GM23338 (cell line): ENCODE measurements at regions not wholly inside any gene's neighbourhood (a gene's known extent, or its start where the extent isn't known, plus 50 kb on each side); places are given as distances from the start of the nearest gene placed in this dataset.

ENCODE experiments used
- ATAC-seq: fragments of 200-7000 bp; cut with Tn5 transposase; 3 replicates; pipeline ENCODE4 v1.9.1; 2020
- DNase-seq: peaks from one replicate; pipeline ENCODE4 v3.0.0-alpha.2; 2015; ENCODE audit warnings: low spot score
- H2AFZ ChIP-seq: fragments of 200-600 bp; sonication (generic); 2 replicates; pipeline ENCODE4 v1.8.0; 2016; ENCODE audit warnings: antibody characterized with exemption, mild to moderate bottlenecking, moderate library complexity
- H3F3A ChIP-seq: fragments of 200-600 bp; sonication (generic); replicated peaks from 2 replicates; pipeline ENCODE4 v1.8.0; 2017; ENCODE audit warnings: antibody characterized with exemption, mixed run types, low read depth
- H3K27ac ChIP-seq: fragments of 200-600 bp; sonication (generic); 2 replicates; pipeline ENCODE4 v1.6.1; 2016; ENCODE audit warnings: low read depth
- H3K27me3 ChIP-seq: fragments of 200-600 bp; sonication (generic); 2 replicates; pipeline ENCODE4 v1.8.0; 2016; ENCODE audit warnings: mild to moderate bottlenecking, mixed run types, moderate library complexity; ENCODE audit not compliant: insufficient read depth
- H3K36me3 ChIP-seq: fragments of 200-600 bp; sonication (generic); 2 replicates; pipeline ENCODE4 v1.8.0; 2016; ENCODE audit warnings: mild to moderate bottlenecking; ENCODE audit not compliant: insufficient read depth
- H3K4me1 ChIP-seq: fragments of 200-600 bp; sonication (generic); 2 replicates; pipeline ENCODE4 v1.8.0; 2016; ENCODE audit warnings: mild to moderate bottlenecking, moderate library complexity; ENCODE audit not compliant: insufficient read depth
- H3K4me2 ChIP-seq: fragments of 200-600 bp; sonication (generic); 2 replicates; pipeline ENCODE4 v1.7.1; 2017; ENCODE audit warnings: mixed run types
- H3K4me3 ChIP-seq: fragments of 200-600 bp; sonication (generic); 2 replicates; pipeline ENCODE4 v1.6.1; 2016; ENCODE audit warnings: mixed run types
- H3K79me2 ChIP-seq: fragments of 200-600 bp; sonication (generic); replicated peaks from 2 replicates; pipeline ENCODE4 v1.8.0; 2017; ENCODE audit warnings: mild to moderate bottlenecking; ENCODE audit not compliant: insufficient read depth
- H3K9me2 ChIP-seq: fragments of 200-600 bp; sonication (generic); 2 replicates; pipeline ENCODE4 v1.8.0; 2017; ENCODE audit not compliant: insufficient read depth
- H4K20me1 ChIP-seq: fragments of 200-600 bp; sonication (generic); replicated peaks from 2 replicates; pipeline ENCODE4 v1.8.0; 2017; ENCODE audit warnings: mild to moderate bottlenecking; ENCODE audit not compliant: insufficient read depth
- H3K27ac Mint-ChIP-seq: 2 replicates; pipeline ENCODE4 v1.8.0; 2020; ENCODE audit warnings: inconsistent platforms, mild to moderate bottlenecking, moderate library complexity, mixed read lengths
- H3K27me3 Mint-ChIP-seq: 3 replicates; pipeline ENCODE4 v1.8.0; 2022; ENCODE audit warnings: low read depth, mild to moderate bottlenecking, moderate library complexity, mixed read lengths, inconsistent platforms; ENCODE audit not compliant: insufficient read depth, poor library complexity
- H3K36me3 Mint-ChIP-seq: 3 replicates; pipeline ENCODE4 v1.8.0; 2021; ENCODE audit warnings: low read depth, mild to moderate bottlenecking, inconsistent platforms, moderate library complexity, mixed read lengths
- H3K4me1 Mint-ChIP-seq: 3 replicates; pipeline ENCODE4 v1.8.0; 2020; ENCODE audit warnings: mild to moderate bottlenecking, inconsistent platforms, mixed read lengths
- H3K4me3 Mint-ChIP-seq: 3 replicates; pipeline ENCODE4 v1.8.0; 2021; ENCODE audit warnings: moderate library complexity, mild to moderate bottlenecking, inconsistent platforms, mixed read lengths
- H3K9me3 Mint-ChIP-seq: 3 replicates; pipeline ENCODE4 v1.8.0; 2020; ENCODE audit warnings: moderate library complexity, mild to moderate bottlenecking, inconsistent platforms, mixed read lengths
- CREB1 ChIP-seq: fragments of 250-450 bp; sonication (Bioruptor Pico); IDR thresholded peaks from 2 replicates; pipeline ENCODE4 v1.5.0; 2020; ENCODE audit warnings: low read depth, mild to moderate bottlenecking, moderate library complexity
- EZH2 ChIP-seq: fragments of 200-600 bp; sonication (generic); IDR thresholded peaks from one replicate; pipeline ENCODE4 v1.8.0; 2017; ENCODE audit warnings: antibody characterized with exemption, mild to moderate bottlenecking, low read depth; ENCODE audit not compliant: unreplicated experiment
- EZH2phosphoT487 ChIP-seq: fragments of 200-600 bp; sonication (generic); IDR thresholded peaks from one replicate; pipeline ENCODE4 v1.8.1; 2018; ENCODE audit warnings: antibody characterized with exemption; ENCODE audit not compliant: unreplicated experiment
- JUNB ChIP-seq: IDR thresholded peaks from one replicate; pipeline ENCODE4 v1.6.1; 2016; ENCODE audit warnings: antibody characterized with exemption; ENCODE audit not compliant: unreplicated experiment
- NANOG ChIP-seq: IDR thresholded peaks from 2 replicates; pipeline ENCODE4 v1.6.1; 2016; ENCODE audit warnings: antibody characterized with exemption, borderline replicate concordance
- POLR2AphosphoS5 ChIP-seq: IDR thresholded peaks from 2 replicates; pipeline ENCODE4 v1.6.1; 2016; ENCODE audit warnings: antibody characterized with exemption, low read depth
- STAT1 ChIP-seq: IDR thresholded peaks from one replicate; pipeline ENCODE4 v1.6.1; 2016; ENCODE audit warnings: antibody characterized with exemption; ENCODE audit not compliant: unreplicated experiment
- ZNF114 ChIP-seq: fragments of 250-450 bp; sonication (Bioruptor Pico); IDR thresholded peaks from 2 replicates; pipeline ENCODE4 v1.5.0; 2020; ENCODE audit warnings: mild to moderate bottlenecking, moderate library complexity
- ZNF331 ChIP-seq: fragments of 250-450 bp; sonication (Bioruptor Pico); IDR thresholded peaks from 2 replicates; pipeline ENCODE4 v1.5.0; 2020; ENCODE audit warnings: low read depth, mild to moderate bottlenecking, moderate library complexity
- TF ChIP-seq, protein P1 (sequence below): IDR thresholded peaks from 2 replicates; pipeline ENCODE4 v1.6.1; 2016; ENCODE audit warnings: antibody characterized with exemption
- TF ChIP-seq, protein P2 (sequence below): IDR thresholded peaks from one replicate; pipeline ENCODE4 v1.6.1; 2018; ENCODE audit warnings: antibody characterized with exemption; ENCODE audit not compliant: unreplicated experiment
- TF ChIP-seq, protein P3 (sequence below): fragments of 250-450 bp; sonication (Bioruptor Pico); IDR thresholded peaks from 2 replicates; pipeline ENCODE4 v1.5.0; 2020; ENCODE audit warnings: mild to moderate bottlenecking, moderate library complexity
- TF ChIP-seq, protein P4 (sequence below), 2 experiments: fragments of 200-600 bp in 1 of 2; sonication (generic) in 1 of 2; conservative IDR thresholded peaks; 2 replicates each; pipeline versions ENCODE4 v1.5.1 to v1.6.1; 2016 to 2017; ENCODE audit warnings: antibody characterized with exemption in 2 of 2, low read depth in 2 of 2, mild to moderate bottlenecking in 2 of 2, moderate library complexity in 1 of 2

DNA sequence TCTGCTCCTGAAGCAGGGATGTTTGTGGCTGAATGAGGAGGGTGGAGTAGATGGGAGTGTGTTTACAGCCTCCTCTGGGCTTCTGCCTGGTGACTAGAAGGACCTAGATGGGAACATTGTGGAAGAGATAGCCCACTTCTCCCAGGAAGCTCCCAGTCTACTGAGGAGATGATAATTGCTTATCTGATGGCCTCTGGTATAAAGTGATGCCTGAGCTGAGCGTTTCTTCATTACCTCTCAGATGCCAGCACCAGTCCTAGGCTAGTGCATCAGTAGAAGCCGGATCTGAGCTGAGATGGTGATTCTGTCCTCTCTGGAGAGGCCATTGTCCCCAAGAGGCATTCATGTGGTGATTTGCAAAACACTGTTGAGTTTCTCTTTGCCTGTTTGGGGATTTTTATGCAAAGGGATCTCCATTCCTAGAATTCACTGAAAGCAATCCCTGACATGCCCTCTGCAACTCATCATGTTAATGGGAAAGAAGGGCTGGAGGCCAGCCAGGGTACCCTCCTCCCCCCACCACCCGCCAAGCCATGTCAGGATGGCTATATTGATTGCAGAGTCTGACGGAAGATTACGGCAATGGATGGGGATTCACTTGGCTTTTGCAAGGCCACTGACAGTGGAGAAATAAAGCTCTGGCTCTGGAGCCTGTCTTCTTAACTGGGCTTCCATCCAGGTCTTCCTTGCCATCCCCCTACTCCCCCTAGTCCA lies 166.4 kb upstream of the ROPN1 start:
- Histone ChIP-seq H4K20me1 (no peaks in the 10 kb centered on the region), H3K4me2 (peak overlapping the region; percentile 64), H3K4me1 (peaks cover 31% of the 10 kb centered on the region), H3K36me3 (no peaks in the 10 kb centered on the region; the same call in 1 of the 2 replicates), H3K9me2 (peaks cover 49% of the 10 kb centered on the region), H3K4me3 (peak overlapping the region; percentile 12; the same call in 1 of the 2 replicates), H3K79me2 (no peaks in the 10 kb centered on the region), H2AFZ (no peak overlapping the region), H3F3A (no peaks in the 10 kb centered on the region), H3K27me3 (no peaks in the 10 kb centered on the region), H3K27ac (peak overlapping the region; percentile 96)
- H3K36me3 Mint-ChIP-seq, result peaks cover 6% of the 10 kb centered on the region; the same call in 2 of the 3 replicates
- peak; percentile 82 for DNase-seq
- H3K9me3 Mint-ChIP-seq, result peaks cover 6% of the 10 kb centered on the region; the same call in 1 of the 3 replicates
- TF ChIP-seq EZH2 (no peak), NANOG (peak; percentile 66; the same call in 1 of the 2 replicates), POLR2AphosphoS5 (no peak), STAT1 (no peak), ZNF114 (CRISPR knock-in tag) (peak; percentile 32; the same call in 1 of the 2 replicates), EZH2phosphoT487 (no peak), JUNB (no peak), CREB1 (CRISPR knock-in tag) (no peak), ZNF331 (CRISPR knock-in tag) (no peak)
- TF ChIP-seq, protein P1, sequence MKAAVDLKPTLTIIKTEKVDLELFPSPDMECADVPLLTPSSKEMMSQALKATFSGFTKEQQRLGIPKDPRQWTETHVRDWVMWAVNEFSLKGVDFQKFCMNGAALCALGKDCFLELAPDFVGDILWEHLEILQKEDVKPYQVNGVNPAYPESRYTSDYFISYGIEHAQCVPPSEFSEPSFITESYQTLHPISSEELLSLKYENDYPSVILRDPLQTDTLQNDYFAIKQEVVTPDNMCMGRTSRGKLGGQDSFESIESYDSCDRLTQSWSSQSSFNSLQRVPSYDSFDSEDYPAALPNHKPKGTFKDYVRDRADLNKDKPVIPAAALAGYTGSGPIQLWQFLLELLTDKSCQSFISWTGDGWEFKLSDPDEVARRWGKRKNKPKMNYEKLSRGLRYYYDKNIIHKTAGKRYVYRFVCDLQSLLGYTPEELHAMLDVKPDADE, result no peak
- TF ChIP-seq, protein P2, sequence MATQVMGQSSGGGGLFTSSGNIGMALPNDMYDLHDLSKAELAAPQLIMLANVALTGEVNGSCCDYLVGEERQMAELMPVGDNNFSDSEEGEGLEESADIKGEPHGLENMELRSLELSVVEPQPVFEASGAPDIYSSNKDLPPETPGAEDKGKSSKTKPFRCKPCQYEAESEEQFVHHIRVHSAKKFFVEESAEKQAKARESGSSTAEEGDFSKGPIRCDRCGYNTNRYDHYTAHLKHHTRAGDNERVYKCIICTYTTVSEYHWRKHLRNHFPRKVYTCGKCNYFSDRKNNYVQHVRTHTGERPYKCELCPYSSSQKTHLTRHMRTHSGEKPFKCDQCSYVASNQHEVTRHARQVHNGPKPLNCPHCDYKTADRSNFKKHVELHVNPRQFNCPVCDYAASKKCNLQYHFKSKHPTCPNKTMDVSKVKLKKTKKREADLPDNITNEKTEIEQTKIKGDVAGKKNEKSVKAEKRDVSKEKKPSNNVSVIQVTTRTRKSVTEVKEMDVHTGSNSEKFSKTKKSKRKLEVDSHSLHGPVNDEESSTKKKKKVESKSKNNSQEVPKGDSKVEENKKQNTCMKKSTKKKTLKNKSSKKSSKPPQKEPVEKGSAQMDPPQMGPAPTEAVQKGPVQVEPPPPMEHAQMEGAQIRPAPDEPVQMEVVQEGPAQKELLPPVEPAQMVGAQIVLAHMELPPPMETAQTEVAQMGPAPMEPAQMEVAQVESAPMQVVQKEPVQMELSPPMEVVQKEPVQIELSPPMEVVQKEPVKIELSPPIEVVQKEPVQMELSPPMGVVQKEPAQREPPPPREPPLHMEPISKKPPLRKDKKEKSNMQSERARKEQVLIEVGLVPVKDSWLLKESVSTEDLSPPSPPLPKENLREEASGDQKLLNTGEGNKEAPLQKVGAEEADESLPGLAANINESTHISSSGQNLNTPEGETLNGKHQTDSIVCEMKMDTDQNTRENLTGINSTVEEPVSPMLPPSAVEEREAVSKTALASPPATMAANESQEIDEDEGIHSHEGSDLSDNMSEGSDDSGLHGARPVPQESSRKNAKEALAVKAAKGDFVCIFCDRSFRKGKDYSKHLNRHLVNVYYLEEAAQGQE, result no peak
- TF ChIP-seq, protein P3, sequence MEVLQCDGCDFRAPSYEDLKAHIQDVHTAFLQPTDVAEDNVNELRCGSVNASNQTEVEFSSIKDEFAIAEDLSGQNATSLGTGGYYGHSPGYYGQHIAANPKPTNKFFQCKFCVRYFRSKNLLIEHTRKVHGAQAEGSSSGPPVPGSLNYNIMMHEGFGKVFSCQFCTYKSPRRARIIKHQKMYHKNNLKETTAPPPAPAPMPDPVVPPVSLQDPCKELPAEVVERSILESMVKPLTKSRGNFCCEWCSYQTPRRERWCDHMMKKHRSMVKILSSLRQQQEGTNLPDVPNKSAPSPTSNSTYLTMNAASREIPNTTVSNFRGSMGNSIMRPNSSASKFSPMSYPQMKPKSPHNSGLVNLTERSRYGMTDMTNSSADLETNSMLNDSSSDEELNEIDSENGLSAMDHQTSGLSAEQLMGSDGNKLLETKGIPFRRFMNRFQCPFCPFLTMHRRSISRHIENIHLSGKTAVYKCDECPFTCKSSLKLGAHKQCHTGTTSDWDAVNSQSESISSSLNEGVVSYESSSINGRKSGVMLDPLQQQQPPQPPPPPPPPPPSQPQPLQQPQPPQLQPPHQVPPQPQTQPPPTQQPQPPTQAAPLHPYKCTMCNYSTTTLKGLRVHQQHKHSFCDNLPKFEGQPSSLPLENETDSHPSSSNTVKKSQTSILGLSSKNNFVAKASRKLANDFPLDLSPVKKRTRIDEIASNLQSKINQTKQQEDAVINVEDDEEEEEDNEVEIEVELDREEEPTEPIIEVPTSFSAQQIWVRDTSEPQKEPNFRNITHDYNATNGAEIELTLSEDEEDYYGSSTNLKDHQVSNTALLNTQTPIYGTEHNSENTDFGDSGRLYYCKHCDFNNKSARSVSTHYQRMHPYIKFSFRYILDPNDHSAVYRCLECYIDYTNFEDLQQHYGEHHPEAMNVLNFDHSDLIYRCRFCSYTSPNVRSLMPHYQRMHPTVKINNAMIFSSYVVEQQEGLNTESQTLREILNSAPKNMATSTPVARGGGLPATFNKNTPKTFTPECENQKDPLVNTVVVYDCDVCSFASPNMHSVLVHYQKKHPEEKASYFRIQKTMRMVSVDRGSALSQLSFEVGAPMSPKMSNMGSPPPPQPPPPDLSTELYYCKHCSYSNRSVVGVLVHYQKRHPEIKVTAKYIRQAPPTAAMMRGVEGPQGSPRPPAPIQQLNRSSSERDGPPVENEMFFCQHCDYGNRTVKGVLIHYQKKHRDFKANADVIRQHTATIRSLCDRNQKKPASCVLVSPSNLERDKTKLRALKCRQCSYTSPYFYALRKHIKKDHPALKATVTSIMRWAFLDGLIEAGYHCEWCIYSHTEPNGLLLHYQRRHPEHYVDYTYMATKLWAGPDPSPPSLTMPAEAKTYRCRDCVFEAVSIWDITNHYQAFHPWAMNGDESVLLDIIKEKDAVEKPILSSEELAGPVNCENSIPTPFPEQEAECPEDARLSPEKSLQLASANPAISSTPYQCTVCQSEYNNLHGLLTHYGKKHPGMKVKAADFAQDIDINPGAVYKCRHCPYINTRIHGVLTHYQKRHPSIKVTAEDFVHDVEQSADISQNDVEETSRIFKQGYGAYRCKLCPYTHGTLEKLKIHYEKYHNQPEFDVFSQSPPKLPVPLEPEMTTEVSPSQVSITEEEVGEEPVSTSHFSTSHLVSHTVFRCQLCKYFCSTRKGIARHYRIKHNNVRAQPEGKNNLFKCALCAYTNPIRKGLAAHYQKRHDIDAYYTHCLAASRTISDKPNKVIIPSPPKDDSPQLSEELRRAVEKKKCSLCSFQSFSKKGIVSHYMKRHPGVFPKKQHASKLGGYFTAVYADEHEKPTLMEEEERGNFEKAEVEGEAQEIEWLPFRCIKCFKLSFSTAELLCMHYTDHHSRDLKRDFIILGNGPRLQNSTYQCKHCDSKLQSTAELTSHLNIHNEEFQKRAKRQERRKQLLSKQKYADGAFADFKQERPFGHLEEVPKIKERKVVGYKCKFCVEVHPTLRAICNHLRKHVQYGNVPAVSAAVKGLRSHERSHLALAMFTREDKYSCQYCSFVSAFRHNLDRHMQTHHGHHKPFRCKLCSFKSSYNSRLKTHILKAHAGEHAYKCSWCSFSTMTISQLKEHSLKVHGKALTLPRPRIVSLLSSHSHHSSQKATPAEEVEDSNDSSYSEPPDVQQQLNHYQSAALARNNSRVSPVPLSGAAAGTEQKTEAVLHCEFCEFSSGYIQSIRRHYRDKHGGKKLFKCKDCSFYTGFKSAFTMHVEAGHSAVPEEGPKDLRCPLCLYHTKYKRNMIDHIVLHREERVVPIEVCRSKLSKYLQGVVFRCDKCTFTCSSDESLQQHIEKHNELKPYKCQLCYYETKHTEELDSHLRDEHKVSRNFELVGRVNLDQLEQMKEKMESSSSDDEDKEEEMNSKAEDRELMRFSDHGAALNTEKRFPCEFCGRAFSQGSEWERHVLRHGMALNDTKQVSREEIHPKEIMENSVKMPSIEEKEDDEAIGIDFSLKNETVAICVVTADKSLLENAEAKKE (CRISPR knock-in tag), result peak; percentile 100
- TF ChIP-seq, protein P4, sequence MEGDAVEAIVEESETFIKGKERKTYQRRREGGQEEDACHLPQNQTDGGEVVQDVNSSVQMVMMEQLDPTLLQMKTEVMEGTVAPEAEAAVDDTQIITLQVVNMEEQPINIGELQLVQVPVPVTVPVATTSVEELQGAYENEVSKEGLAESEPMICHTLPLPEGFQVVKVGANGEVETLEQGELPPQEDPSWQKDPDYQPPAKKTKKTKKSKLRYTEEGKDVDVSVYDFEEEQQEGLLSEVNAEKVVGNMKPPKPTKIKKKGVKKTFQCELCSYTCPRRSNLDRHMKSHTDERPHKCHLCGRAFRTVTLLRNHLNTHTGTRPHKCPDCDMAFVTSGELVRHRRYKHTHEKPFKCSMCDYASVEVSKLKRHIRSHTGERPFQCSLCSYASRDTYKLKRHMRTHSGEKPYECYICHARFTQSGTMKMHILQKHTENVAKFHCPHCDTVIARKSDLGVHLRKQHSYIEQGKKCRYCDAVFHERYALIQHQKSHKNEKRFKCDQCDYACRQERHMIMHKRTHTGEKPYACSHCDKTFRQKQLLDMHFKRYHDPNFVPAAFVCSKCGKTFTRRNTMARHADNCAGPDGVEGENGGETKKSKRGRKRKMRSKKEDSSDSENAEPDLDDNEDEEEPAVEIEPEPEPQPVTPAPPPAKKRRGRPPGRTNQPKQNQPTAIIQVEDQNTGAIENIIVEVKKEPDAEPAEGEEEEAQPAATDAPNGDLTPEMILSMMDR (conservative IDR thresholded peaks at IDR 0.05; ENCODE audit: low read depth in 2 of 2), result no peak
- H3K4me3 Mint-ChIP-seq, result no peak overlapping the region; the same call in 2 of the 3 replicates
- H3K27me3 Mint-ChIP-seq, result no peaks in the 10 kb centered on the region
- peak overlapping the region; percentile 92 for H3K27ac Mint-ChIP-seq
- peak; percentile 94 for ATAC-seq
- H3K4me1 Mint-ChIP-seq, result peaks cover 6% of the 10 kb centered on the region
